HEK293 (cell line): ENCODE measurements at regions not wholly inside any gene's neighbourhood (a gene's known extent, or its start where the extent isn't known, plus 50 kb on each side); places are given as distances from the start of the nearest gene placed in this dataset.

Source experiments
- CTCF ChIA-PET: fragments of 350-600 bp; formaldehyde crosslinking; extraction: SDS; loops from one replicate; lab custom pipeline; 2021; ENCODE audit warnings: antibody characterized with exemption; lab: Yijun Ruan, JAX
- POLR2A ChIA-PET: fragments of 300-600 bp; formaldehyde crosslinking; extraction: SDS; loops from one replicate; lab custom pipeline; 2020; ENCODE audit warnings: antibody characterized with exemption, inconsistent platforms; lab: Yijun Ruan, JAX
- H3K27ac ChIP-seq: fragments of 200-500 bp; sonication (Bioruptor generic); 2 replicates; pipeline ENCODE4 v1.5.1; 2014; ENCODE audit warnings: low read depth, low read length, control low read depth, inconsistent platforms; ENCODE audit errors: extremely low read depth
- H3K36me3 ChIP-seq, 2 experiments: fragments of 200-500 bp in 1 of 2; sonication (Bioruptor generic) in 1 of 2; 1 replicate in 1 of 2; 2 replicates in 1 of 2; pipeline ENCODE4 v1.5.1; 2014 to 2017; ENCODE audit warnings: inconsistent platforms in 2 of 2, low read length in 2 of 2; ENCODE audit not compliant: control insufficient read depth in 2 of 2, insufficient read depth in 1 of 2
- H3K4me1 ChIP-seq: fragments of 200-500 bp; sonication (Bioruptor generic); 2 replicates; pipeline ENCODE4 v1.5.1; 2014; ENCODE audit warnings: mild to moderate bottlenecking, low read length, inconsistent platforms; ENCODE audit not compliant: control insufficient read depth, insufficient read depth
- H3K4me3 ChIP-seq: 2 replicates; pipeline ENCODE4 v1.5.1; 2011; ENCODE audit warnings: low read depth, mild to moderate bottlenecking, control low read depth, low read length, moderate library complexity
- H3K9me3 ChIP-seq: fragments of 200-500 bp; sonication (Bioruptor generic); 2 replicates; pipeline ENCODE4 v1.5.1; 2014; ENCODE audit warnings: low read depth, low read length, inconsistent platforms; ENCODE audit not compliant: control insufficient read depth, insufficient read depth
- BCL11B ChIP-seq: fragments of 450-650 bp; formaldehyde crosslinking; IDR thresholded peaks from 2 replicates; pipeline ENCODE4 v1.5.1; 2016; ENCODE audit warnings: low read depth, missing biosample characterization, missing genetic modification characterization
- EGR2 ChIP-seq: fragments of 450-650 bp; formaldehyde crosslinking; IDR thresholded peaks from 2 replicates; pipeline ENCODE4 v1.5.1; 2016; ENCODE audit warnings: low read depth, missing biosample characterization, missing genetic modification characterization
- FEZF1 ChIP-seq: fragments of 450-650 bp; formaldehyde crosslinking; IDR thresholded peaks from 2 replicates; pipeline ENCODE4 v1.5.1; 2016; ENCODE audit warnings: missing biosample characterization, missing genetic modification characterization
- IKZF3 ChIP-seq: fragments of 450-650 bp; IDR thresholded peaks from 2 replicates; pipeline ENCODE4 v1.5.0; 2018; ENCODE audit warnings: missing biosample characterization, mild to moderate bottlenecking, missing genetic modification characterization, moderate library complexity
- KLF9 ChIP-seq: fragments of 450-650 bp; formaldehyde crosslinking; IDR thresholded peaks from 2 replicates; pipeline ENCODE4 v1.5.1; 2016; ENCODE audit warnings: missing biosample characterization, missing genetic modification characterization, low read depth
- TCF7L2 ChIP-seq: IDR thresholded peaks from 2 replicates; pipeline ENCODE4 v1.6.1; 2011; ENCODE audit warnings: low read depth, mild to moderate bottlenecking, inconsistent platforms, low read length, moderate library complexity, borderline replicate concordance
- ZFP37 ChIP-seq: fragments of 450-650 bp; formaldehyde crosslinking; IDR thresholded peaks from 2 replicates; pipeline ENCODE4 v1.5.1; 2016; ENCODE audit warnings: missing biosample characterization, missing genetic modification characterization
- ZNF140 ChIP-seq: fragments of 450-650 bp; formaldehyde crosslinking; IDR thresholded peaks from 2 replicates; pipeline ENCODE4 v1.5.1; 2016; ENCODE audit warnings: missing biosample characterization, missing genetic modification characterization
- ZNF184 ChIP-seq: fragments of 450-650 bp; IDR thresholded peaks from 2 replicates; pipeline ENCODE4 v1.5.1; 2018; ENCODE audit warnings: missing biosample characterization, mild to moderate bottlenecking, missing genetic modification characterization
- ZNF211 ChIP-seq: fragments of 450-650 bp; formaldehyde crosslinking; IDR thresholded peaks from 2 replicates; pipeline ENCODE4 v1.5.1; 2016; ENCODE audit warnings: low read depth, missing biosample characterization, missing genetic modification characterization
- ZNF221 ChIP-seq: fragments of 450-650 bp; formaldehyde crosslinking; IDR thresholded peaks from 2 replicates; pipeline ENCODE4 v1.5.1; 2017; ENCODE audit warnings: missing biosample characterization, missing genetic modification characterization, borderline replicate concordance
- ZNF239 ChIP-seq: fragments of 450-650 bp; formaldehyde crosslinking; IDR thresholded peaks from 2 replicates; pipeline ENCODE4 v1.5.1; 2016; ENCODE audit warnings: missing biosample characterization, missing genetic modification characterization
- ZNF426 ChIP-seq: fragments of 450-650 bp; formaldehyde crosslinking; IDR thresholded peaks from 2 replicates; pipeline ENCODE4 v1.5.1; 2017; ENCODE audit warnings: missing biosample characterization, missing genetic modification characterization, mild to moderate bottlenecking, inconsistent platforms, moderate library complexity
- ZNF521 ChIP-seq: fragments of 450-650 bp; formaldehyde crosslinking; IDR thresholded peaks from 2 replicates; pipeline ENCODE4 v1.5.1; 2017; ENCODE audit warnings: missing biosample characterization, mild to moderate bottlenecking, missing genetic modification characterization
- ZNF529 ChIP-seq: fragments of 450-650 bp; formaldehyde crosslinking; IDR thresholded peaks from 2 replicates; pipeline ENCODE4 v1.5.1; 2017; ENCODE audit warnings: missing genetic modification characterization, missing biosample characterization; ENCODE audit not compliant: insufficient replicate concordance
- ZNF624 ChIP-seq: fragments of 450-650 bp; formaldehyde crosslinking; IDR thresholded peaks from 2 replicates; pipeline ENCODE4 v1.5.1; 2017; ENCODE audit warnings: missing biosample characterization, missing genetic modification characterization
- ZNF707 ChIP-seq: fragments of 450-650 bp; formaldehyde crosslinking; IDR thresholded peaks from 2 replicates; pipeline ENCODE4 v1.5.1; 2016; ENCODE audit warnings: missing biosample characterization, missing genetic modification characterization
- ZNF791 ChIP-seq: fragments of 450-650 bp; formaldehyde crosslinking; IDR thresholded peaks from 2 replicates; pipeline ENCODE4 v1.5.1; 2016; ENCODE audit warnings: missing biosample characterization, missing genetic modification characterization
- TF ChIP-seq, protein P1 (sequence below): fragments of 450-650 bp; formaldehyde crosslinking; IDR thresholded peaks from 2 replicates; pipeline ENCODE4 v1.5.1; 2016; ENCODE audit warnings: missing biosample characterization, missing genetic modification characterization
- TF ChIP-seq, protein P2 (sequence below): fragments of 450-650 bp; formaldehyde crosslinking; IDR thresholded peaks from 2 replicates; pipeline ENCODE4 v1.5.1; 2016; ENCODE audit warnings: missing biosample characterization, missing genetic modification characterization
- TF ChIP-seq, protein P3 (sequence below): fragments of 450-650 bp; formaldehyde crosslinking; IDR thresholded peaks from 2 replicates; pipeline ENCODE4 v1.5.1; 2017; ENCODE audit warnings: missing biosample characterization, missing genetic modification characterization
- TF ChIP-seq, protein P4 (sequence below): fragments of 450-650 bp; formaldehyde crosslinking; IDR thresholded peaks from 2 replicates; pipeline ENCODE4 v1.5.1; 2016; ENCODE audit warnings: missing biosample characterization, missing genetic modification characterization
- TF ChIP-seq, protein P5 (sequence below): fragments of 450-650 bp; IDR thresholded peaks from 2 replicates; pipeline ENCODE4 v1.5.1; 2018; ENCODE audit warnings: missing biosample characterization, mild to moderate bottlenecking, missing genetic modification characterization

DNA sequence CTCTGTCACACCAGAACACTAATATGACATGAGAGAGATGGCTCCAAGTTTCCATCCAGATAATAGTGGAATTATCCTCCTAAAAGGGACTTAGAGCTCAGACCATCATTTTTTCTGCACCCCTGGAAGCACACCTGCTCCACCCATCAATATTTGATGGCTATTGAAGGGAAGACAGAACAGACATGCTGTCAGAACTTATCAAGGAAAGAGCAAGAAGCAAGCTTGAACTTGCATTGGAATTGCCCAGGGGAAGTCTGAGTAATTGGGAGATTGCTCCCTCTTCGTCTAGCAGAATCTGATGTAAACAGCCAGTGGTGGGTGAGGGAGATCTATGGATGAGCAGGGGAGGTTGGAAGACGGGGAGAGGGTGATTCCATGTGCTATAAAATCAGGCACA, 874.4 kb upstream of the TENM4 start (continued):
- TF ChIP-seq, protein P1, sequence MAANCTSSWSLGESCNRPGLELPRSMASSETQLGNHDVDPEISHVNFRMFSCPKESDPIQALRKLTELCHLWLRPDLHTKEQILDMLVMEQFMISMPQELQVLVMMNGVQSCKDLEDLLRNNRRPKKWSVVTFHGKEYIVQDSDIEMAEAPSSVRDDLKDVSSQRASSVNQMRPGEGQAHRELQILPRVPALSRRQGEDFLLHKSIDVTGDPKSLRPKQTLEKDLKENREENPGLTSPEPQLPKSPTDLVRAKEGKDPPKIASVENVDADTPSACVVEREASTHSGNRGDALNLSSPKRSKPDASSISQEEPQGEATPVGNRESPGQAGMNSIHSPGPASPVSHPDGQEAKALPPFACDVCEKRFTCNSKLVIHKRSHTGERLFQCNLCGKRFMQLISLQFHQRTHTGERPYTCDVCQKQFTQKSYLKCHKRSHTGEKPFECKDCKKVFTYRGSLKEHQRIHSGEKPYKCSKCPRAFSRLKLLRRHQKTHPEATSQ (tag by site-specific recombination) = no peak
- no peak for TF ChIP-seq ZNF211 (tag by site-specific recombination)
- TF ChIP-seq BCL11B = no peak
- no peak for TF ChIP-seq ZNF624
- no peak for TF ChIP-seq TCF7L2

DNA sequence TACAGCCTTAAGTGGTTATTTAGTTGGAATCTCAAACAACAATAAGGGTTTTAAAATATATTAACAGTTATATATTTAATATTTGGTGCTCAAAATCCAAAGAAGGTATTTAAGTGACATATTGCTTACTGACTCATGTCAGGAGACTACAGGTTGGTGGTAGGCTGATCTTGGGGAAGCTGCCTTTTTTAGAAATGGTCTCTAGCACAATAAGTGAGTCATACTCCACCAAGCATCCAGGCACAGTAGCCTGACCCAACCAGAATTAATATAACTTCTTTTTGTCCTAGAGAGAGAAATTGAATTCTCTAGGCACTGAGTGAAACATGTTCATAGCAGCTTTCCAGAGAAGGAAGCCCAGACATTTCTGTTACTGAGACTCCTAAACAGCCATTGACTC, 868.5 kb upstream of the TENM4 start:
- no peak overlapping the region for H3K4me3 ChIP-seq
- POLR2A ChIA-PET = interaction anchor here (0.6 kb wide), 1 partner anchor 86 kb away, joined by 4 read pairs; no protein-coding TSS in a partner anchor
- H3K4me1 ChIP-seq = no peaks in the 10 kb centered on the region
- H3K9me3 ChIP-seq = no peaks in the 10 kb centered on the region
- TF ChIP-seq IKZF3 (tag by site-specific recombination) (no peak), ZNF521 (no peak), KLF9 (tag by site-specific recombination) (no peak), ZNF221 (tag by site-specific recombination) (no peak), EGR2 (tag by site-specific recombination) (no peak), ZNF529 (tag by site-specific recombination) (no peak), FEZF1 (no peak), ZNF239 (tag by site-specific recombination) (no peak), ZNF426 (tag by site-specific recombination) (no peak), ZNF184 (tag by site-specific recombination) (no peak), ZNF791 (tag by site-specific recombination) (no peak), ZFP37 (tag by site-specific recombination) (no peak), ZNF140 (tag by site-specific recombination) (no peak), ZNF707 (tag by site-specific recombination) (no peak)
- TF ChIP-seq, protein P2, sequence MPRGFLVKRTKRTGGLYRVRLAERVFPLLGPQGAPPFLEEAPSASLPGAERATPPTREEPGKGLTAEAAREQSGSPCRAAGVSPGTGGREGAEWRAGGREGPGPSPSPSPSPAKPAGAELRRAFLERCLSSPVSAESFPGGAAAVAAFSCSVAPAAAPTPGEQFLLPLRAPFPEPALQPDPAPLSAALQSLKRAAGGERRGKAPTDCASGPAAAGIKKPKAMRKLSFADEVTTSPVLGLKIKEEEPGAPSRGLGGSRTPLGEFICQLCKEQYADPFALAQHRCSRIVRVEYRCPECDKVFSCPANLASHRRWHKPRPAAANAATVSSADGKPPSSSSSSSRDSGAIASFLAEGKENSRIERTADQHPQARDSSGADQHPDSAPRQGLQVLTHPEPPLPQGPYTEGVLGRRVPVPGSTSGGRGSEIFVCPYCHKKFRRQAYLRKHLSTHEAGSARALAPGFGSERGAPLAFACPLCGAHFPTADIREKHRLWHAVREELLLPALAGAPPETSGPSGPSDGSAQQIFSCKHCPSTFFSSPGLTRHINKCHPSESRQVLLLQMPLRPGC (tag by site-specific recombination) = no peak
- TF ChIP-seq, protein P3, sequence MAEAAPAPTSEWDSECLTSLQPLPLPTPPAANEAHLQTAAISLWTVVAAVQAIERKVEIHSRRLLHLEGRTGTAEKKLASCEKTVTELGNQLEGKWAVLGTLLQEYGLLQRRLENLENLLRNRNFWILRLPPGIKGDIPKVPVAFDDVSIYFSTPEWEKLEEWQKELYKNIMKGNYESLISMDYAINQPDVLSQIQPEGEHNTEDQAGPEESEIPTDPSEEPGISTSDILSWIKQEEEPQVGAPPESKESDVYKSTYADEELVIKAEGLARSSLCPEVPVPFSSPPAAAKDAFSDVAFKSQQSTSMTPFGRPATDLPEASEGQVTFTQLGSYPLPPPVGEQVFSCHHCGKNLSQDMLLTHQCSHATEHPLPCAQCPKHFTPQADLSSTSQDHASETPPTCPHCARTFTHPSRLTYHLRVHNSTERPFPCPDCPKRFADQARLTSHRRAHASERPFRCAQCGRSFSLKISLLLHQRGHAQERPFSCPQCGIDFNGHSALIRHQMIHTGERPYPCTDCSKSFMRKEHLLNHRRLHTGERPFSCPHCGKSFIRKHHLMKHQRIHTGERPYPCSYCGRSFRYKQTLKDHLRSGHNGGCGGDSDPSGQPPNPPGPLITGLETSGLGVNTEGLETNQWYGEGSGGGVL (tag by site-specific recombination) = no peak
- TF ChIP-seq, protein P4, sequence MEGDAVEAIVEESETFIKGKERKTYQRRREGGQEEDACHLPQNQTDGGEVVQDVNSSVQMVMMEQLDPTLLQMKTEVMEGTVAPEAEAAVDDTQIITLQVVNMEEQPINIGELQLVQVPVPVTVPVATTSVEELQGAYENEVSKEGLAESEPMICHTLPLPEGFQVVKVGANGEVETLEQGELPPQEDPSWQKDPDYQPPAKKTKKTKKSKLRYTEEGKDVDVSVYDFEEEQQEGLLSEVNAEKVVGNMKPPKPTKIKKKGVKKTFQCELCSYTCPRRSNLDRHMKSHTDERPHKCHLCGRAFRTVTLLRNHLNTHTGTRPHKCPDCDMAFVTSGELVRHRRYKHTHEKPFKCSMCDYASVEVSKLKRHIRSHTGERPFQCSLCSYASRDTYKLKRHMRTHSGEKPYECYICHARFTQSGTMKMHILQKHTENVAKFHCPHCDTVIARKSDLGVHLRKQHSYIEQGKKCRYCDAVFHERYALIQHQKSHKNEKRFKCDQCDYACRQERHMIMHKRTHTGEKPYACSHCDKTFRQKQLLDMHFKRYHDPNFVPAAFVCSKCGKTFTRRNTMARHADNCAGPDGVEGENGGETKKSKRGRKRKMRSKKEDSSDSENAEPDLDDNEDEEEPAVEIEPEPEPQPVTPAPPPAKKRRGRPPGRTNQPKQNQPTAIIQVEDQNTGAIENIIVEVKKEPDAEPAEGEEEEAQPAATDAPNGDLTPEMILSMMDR = no peak
- TF ChIP-seq, protein P5, sequence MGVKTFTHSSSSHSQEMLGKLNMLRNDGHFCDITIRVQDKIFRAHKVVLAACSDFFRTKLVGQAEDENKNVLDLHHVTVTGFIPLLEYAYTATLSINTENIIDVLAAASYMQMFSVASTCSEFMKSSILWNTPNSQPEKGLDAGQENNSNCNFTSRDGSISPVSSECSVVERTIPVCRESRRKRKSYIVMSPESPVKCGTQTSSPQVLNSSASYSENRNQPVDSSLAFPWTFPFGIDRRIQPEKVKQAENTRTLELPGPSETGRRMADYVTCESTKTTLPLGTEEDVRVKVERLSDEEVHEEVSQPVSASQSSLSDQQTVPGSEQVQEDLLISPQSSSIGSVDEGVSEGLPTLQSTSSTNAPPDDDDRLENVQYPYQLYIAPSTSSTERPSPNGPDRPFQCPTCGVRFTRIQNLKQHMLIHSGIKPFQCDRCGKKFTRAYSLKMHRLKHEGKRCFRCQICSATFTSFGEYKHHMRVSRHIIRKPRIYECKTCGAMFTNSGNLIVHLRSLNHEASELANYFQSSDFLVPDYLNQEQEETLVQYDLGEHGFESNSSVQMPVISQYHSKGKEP (tag by site-specific recombination) = no peak
- H3K36me3 ChIP-seq = no peaks in the 10 kb centered on the region
- CTCF ChIA-PET = no interaction called here
- no peak overlapping the region for H3K27ac ChIP-seq
